Keratinocyte (primary cell): ENCODE measurements at regions not wholly inside any gene's neighbourhood (a gene's known extent, or its start where the extent isn't known, plus 50 kb on each side); places are given as distances from the start of the nearest gene placed in this dataset.

Experiments
- DNase-seq: peaks from one replicate; pipeline ENCODE4 v3.0.0-alpha.2; 2011; ENCODE audit warnings: low read depth, missing footprints, low spot score
- FAIRE-seq: peaks from 2 replicates; lab custom pipeline; 2011; peaks lifted over from hg19 to GRCh38; lab: Jason Lieb, UNC
- H2AFZ ChIP-seq: 2 replicates; pipeline ENCODE4 v1.6.0; 2012; ENCODE audit warnings: low read length, control low read depth, inconsistent platforms; ENCODE audit not compliant: control insufficient read depth
- H3K27ac ChIP-seq: 2 replicates; pipeline ENCODE4 v1.5.1; 2011; ENCODE audit warnings: low read length; ENCODE audit not compliant: control insufficient read depth, insufficient read depth
- H3K27me3 ChIP-seq: 3 replicates; pipeline ENCODE4 v1.6.0; 2011; ENCODE audit warnings: low read length; ENCODE audit not compliant: control insufficient read depth, insufficient read depth; ENCODE audit errors: extremely low read depth
- H3K36me3 ChIP-seq, 2 experiments: 2 replicates in 1 of 2; 3 replicates in 1 of 2; pipeline ENCODE4 v1.5.1; 2011; ENCODE audit warnings: low read length in 2 of 2, mild to moderate bottlenecking in 1 of 2; ENCODE audit not compliant: control insufficient read depth in 2 of 2, insufficient read depth in 2 of 2; ENCODE audit errors: extremely low read depth in 1 of 2
- H3K4me1 ChIP-seq: 3 replicates; pipeline ENCODE4 v1.5.1; 2011; ENCODE audit warnings: low read length; ENCODE audit not compliant: control insufficient read depth, insufficient read depth; ENCODE audit errors: extremely low read depth
- H3K4me2 ChIP-seq: 3 replicates; pipeline ENCODE4 v1.6.0; 2011; ENCODE audit warnings: low read depth, low read length; ENCODE audit not compliant: control insufficient read depth, insufficient read depth; ENCODE audit errors: extremely low read depth
- H3K4me3 ChIP-seq, 3 experiments: fragments of 200-600 bp in 1 of 3; sonication (generic) in 1 of 3; 2 replicates in 2 of 3; 3 replicates in 1 of 3; pipeline ENCODE4 v1.5.1; 2011 to 2016; ENCODE audit warnings: low read length in 3 of 3, mild to moderate bottlenecking in 3 of 3, control low read depth in 2 of 3, inconsistent platforms in 1 of 3, low read depth in 1 of 3, mixed read lengths in 1 of 3, mixed run types in 1 of 3, moderate library complexity in 1 of 3; ENCODE audit not compliant: control insufficient read depth in 2 of 3, insufficient read depth in 2 of 3; ENCODE audit errors: extremely low read depth in 1 of 3
- H3K79me2 ChIP-seq: 2 replicates; pipeline ENCODE4 v1.6.0; 2012; ENCODE audit warnings: low read length; ENCODE audit not compliant: control insufficient read depth, insufficient read depth
- H3K9ac ChIP-seq: 3 replicates; pipeline ENCODE4 v1.6.0; 2011; ENCODE audit warnings: low read length; ENCODE audit not compliant: control insufficient read depth, insufficient read depth; ENCODE audit errors: extremely low read depth
- H3K9me1 ChIP-seq: 3 replicates; pipeline ENCODE4 v1.6.0; 2011; ENCODE audit warnings: low read length; ENCODE audit not compliant: control insufficient read depth, insufficient read depth; ENCODE audit errors: extremely low read depth
- H3K9me3 ChIP-seq: 2 replicates; pipeline ENCODE4 v1.5.1; 2012; ENCODE audit warnings: low read depth, low read length; ENCODE audit not compliant: control insufficient read depth
- H4K20me1 ChIP-seq: 3 replicates; pipeline ENCODE4 v1.6.0; 2011; ENCODE audit warnings: low read length; ENCODE audit not compliant: control insufficient read depth, insufficient read depth; ENCODE audit errors: extremely low read depth
- CTCF ChIP-seq, 3 experiments: IDR thresholded peaks in 1 of 3; conservative IDR thresholded peaks in 1 of 3; optimal IDR thresholded peaks in 1 of 3; 2 replicates in 2 of 3; 3 replicates in 1 of 3; pipeline versions ENCODE3 to v1.5.1; 2011; ENCODE audit warnings: low read length in 3 of 3, mild to moderate bottlenecking in 3 of 3, moderate library complexity in 2 of 3, control low read depth in 1 of 3, inconsistent platforms in 1 of 3; ENCODE audit not compliant: insufficient read depth in 2 of 3; ENCODE audit errors: extremely low read depth in 1 of 3
- EZH2 ChIP-seq: IDR thresholded peaks from one replicate; pipeline ENCODE4 v1.6.1; 2012; ENCODE audit warnings: inconsistent platforms, mild to moderate bottlenecking, low read length, moderate library complexity
- dilution Hi-C: fragments of 300-500 bp; cut with MboI; formaldehyde crosslinking; loops from one replicate; pipeline ENCODE4 v1.7.0; 2020; ENCODE audit warnings: low sequenced_read_pairs; ENCODE audit not compliant: extremely low pct_ligation_motif_present

DNA sequence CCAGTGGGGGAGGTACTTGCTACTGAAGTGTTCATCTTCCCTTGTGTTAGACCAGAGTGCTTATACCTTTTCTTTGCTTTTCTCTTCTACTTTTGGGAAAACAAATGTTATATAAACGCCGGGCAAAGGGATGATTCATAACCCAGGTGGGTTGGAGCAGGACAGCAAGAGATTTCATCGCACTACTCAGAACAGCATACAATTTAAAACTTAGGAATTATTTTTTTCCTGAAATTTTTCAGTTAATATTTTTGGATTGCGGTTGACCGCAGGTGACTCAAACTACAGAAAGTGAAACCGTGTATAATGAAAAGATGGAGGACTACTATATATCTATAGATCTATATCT is 270.0 kb upstream of the RGMA start:
- H3K4me3 ChIP-seq = no peak overlapping the region
- FAIRE-seq = no peak

DNA sequence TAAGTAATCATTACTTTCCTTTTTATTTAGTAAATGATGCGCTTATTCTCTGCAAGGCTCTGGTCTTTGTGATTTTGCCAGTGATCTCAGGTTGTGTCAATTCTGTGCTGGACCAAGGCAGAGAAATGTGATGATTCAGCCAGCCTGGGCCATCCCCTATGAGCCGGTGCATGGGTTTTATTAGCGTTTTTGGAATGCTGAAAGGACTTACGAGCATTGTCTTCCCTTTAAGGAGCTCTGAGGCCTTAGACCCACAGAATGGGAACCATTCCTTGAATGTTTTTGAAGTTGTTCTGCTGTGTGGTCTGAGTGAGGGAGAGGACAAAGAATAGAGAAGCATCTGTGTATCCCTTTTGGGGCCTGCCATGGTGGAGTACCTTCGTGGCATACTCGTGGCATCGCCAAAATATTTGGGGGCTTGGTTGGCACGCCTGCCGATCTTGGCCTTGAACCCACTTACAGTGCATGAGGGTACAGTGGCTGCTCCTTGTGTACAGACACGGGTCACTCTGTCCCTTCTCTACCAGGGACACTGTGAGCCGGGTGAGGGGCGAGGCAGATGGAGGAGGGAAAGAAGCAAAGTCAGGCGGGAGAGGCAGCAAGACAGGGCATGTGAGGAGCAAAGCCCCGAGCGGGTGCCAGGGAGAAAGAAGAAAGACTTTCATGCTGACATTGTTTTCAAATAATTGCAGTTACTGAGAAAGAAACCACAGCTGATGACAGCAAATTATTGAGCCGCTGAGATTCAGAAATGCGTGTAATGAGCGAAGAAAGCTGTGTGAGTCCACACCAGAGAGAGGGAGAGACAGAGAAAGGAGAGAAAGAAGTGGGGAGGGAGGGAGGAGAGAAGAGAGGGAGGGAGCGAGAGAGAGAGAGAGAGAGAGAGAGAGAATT is 269.4 kb upstream of the RGMA start:
- dilution Hi-C loops = no loop called here
- H4K20me1 ChIP-seq = no peaks in the 10 kb centered on the region
- H3K9ac ChIP-seq = no peak overlapping the region
- FAIRE-seq (no peak), DNase-seq (no peak)
- no peak overlapping the region for H3K4me2 ChIP-seq
- H3K36me3 ChIP-seq = no peaks in the 10 kb centered on the region
- H2AFZ ChIP-seq = peak overlapping the region; percentile 22
- H3K27ac ChIP-seq = no peak overlapping the region
- no peaks in the 10 kb centered on the region for H3K79me2 ChIP-seq
- H3K27me3 ChIP-seq = peaks cover 9% of the 10 kb centered on the region
- H3K4me3 ChIP-seq = no peak overlapping the region
- no peaks in the 10 kb centered on the region for H3K9me1 ChIP-seq
- H3K9me3 ChIP-seq = no peaks in the 10 kb centered on the region
- TF ChIP-seq EZH2 (no peak), CTCF (optimal IDR thresholded peaks at IDR 0.05 in 1 of 3, IDR thresholded peaks at IDR 0.05 in 1 of 3, conservative IDR thresholded peaks at IDR 0.05 in 1 of 3; ENCODE audit: extremely low read depth in 1 of 3, insufficient read depth in 2 of 3, low read length in 3 of 3) (no peak)
- no peaks in the 10 kb centered on the region for H3K4me1 ChIP-seq

More for the DNA sequence above, 270.0 kb upstream of the RGMA start:
- dilution Hi-C loops = no loop called here
- H3K9ac ChIP-seq = no peak overlapping the region
- TF ChIP-seq EZH2 = no peak
- no peak for TF ChIP-seq CTCF (optimal IDR thresholded peaks at IDR 0.05 in 1 of 3, IDR thresholded peaks at IDR 0.05 in 1 of 3, conservative IDR thresholded peaks at IDR 0.05 in 1 of 3; ENCODE audit: extremely low read depth in 1 of 3, insufficient read depth in 2 of 3, low read length in 3 of 3)
- H3K79me2 ChIP-seq = no peaks in the 10 kb centered on the region
- no peak overlapping the region for H3K27ac ChIP-seq
- H3K4me1 ChIP-seq = no peaks in the 10 kb centered on the region
- H3K9me3 ChIP-seq = no peaks in the 10 kb centered on the region
- no peaks in the 10 kb centered on the region for H4K20me1 ChIP-seq
- no peak for DNase-seq
- H3K27me3 ChIP-seq = peaks cover 9% of the 10 kb centered on the region
- no peaks in the 10 kb centered on the region for H3K36me3 ChIP-seq
- no peak overlapping the region for H3K4me2 ChIP-seq
- no peaks in the 10 kb centered on the region for H3K9me1 ChIP-seq
- H2AFZ ChIP-seq = peak overlapping the region; percentile 22
